Fibroblast of mammary gland (primary cell): ENCODE measurements at regions not wholly inside any gene's neighbourhood (a gene's known extent, or its start where the extent isn't known, plus 50 kb on each side); places are given as distances from the start of the nearest gene placed in this dataset.
A peak's percentile ranks its signal among the peaks of the same experiment; 100 is the strongest.

Source experiments
- DNase-seq: peaks from one replicate; pipeline ENCODE4 v3.0.0-alpha.2; 2010; ENCODE audit warnings: low read depth
- H3K4me3 ChIP-seq: 2 replicates; pipeline ENCODE4 v1.5.1; 2011; ENCODE audit warnings: low read depth, mild to moderate bottlenecking, low read length, moderate library complexity; ENCODE audit not compliant: control insufficient read depth
- TF ChIP-seq, protein P1 (sequence below): conservative IDR thresholded peaks from 2 replicates; pipeline ENCODE4 v1.5.1; 2011; ENCODE audit warnings: low read depth, low read length, inconsistent platforms; ENCODE audit not compliant: control insufficient read depth, insufficient read depth

- no peak overlapping the region for H3K4me3 ChIP-seq
- TF ChIP-seq, protein P1, sequence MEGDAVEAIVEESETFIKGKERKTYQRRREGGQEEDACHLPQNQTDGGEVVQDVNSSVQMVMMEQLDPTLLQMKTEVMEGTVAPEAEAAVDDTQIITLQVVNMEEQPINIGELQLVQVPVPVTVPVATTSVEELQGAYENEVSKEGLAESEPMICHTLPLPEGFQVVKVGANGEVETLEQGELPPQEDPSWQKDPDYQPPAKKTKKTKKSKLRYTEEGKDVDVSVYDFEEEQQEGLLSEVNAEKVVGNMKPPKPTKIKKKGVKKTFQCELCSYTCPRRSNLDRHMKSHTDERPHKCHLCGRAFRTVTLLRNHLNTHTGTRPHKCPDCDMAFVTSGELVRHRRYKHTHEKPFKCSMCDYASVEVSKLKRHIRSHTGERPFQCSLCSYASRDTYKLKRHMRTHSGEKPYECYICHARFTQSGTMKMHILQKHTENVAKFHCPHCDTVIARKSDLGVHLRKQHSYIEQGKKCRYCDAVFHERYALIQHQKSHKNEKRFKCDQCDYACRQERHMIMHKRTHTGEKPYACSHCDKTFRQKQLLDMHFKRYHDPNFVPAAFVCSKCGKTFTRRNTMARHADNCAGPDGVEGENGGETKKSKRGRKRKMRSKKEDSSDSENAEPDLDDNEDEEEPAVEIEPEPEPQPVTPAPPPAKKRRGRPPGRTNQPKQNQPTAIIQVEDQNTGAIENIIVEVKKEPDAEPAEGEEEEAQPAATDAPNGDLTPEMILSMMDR, result no peak
- DNase-seq, result no peak
Measured at GRCh38 chr7:42460148-42460547, 223.1 kb upstream of the GLI3 start.

- DNase-seq, result no peak
- TF ChIP-seq, protein P1, result no peak
- H3K4me3 ChIP-seq, result no peak overlapping the region
Measured at GRCh38 chr7:42457663-42458062, 220.7 kb upstream of the GLI3 start.

DNA sequence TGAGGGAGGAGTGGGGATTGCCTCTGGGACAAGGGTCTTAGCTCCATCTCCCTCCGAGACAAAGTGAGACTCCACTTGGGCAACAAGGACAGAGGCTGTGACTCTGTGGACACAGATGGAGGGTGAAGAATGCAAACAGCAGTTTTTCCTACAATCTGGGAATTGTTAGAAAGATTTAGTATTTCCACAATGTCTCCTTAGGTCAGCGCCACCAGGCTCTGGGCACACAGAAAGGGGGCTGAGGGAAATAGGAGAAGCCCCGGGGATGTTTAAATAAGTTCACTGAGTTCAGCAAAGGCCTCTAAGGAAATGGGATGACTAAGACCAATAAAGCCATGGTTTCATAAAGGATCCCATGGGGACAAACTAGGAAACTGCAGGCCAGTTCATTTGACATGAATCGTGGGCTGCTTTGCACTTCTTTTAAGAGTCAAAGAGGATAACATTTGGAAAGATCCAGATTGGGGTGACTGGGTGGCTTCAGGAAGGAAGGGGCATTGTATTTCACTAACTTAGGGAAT lies 219.8 kb upstream of the GLI3 start:
- H3K4me3 ChIP-seq, result no peak overlapping the region
- TF ChIP-seq, protein P1, result no peak
- peak; percentile 36 for DNase-seq

DNA sequence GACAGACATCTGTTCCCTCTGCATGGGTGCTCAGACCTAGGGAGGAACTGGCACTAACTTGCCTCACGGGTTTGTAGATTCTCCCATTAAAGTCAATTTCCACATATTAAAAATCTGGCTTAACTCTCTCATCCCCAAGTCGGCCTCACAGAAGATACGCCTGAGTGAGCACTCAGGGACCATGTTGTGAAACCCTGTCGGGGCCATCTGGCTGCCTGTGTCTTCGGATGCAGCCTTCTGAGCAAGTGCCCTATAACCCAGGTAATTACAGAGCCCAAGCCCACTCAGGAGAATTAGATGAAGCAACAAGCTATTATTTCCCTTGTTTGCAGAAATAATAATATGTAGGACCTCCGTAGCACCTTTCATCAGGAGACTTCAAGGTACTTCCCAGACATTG lies 219.3 kb upstream of the GLI3 start:
- TF ChIP-seq, protein P1, result no peak
- DNase-seq, result no peak
- no peak overlapping the region for H3K4me3 ChIP-seq

- TF ChIP-seq, protein P1, result no peak
- H3K4me3 ChIP-seq, result no peak overlapping the region
- peak; percentile 15 for DNase-seq
Measured at GRCh38 chr7:42453931-42454361, 216.9 kb upstream of the GLI3 start.

GRCh38 chr7:42452356-42452755 lies 215.3 kb upstream of the GLI3 start:
- no peak overlapping the region for H3K4me3 ChIP-seq
- no peak for DNase-seq
- TF ChIP-seq, protein P1, result no peak

GRCh38 chr7:42449431-42449830 lies 212.4 kb upstream of the GLI3 start:
- H3K4me3 ChIP-seq, result no peak overlapping the region
- no peak for DNase-seq
- TF ChIP-seq, protein P1, result no peak
